HUES48 (cell line): ENCODE measurements at regions not wholly inside any gene's neighbourhood (a gene's known extent, or its start where the extent isn't known, plus 50 kb on each side); places are given as distances from the start of the nearest gene placed in this dataset.
"Not testable (repeated sequence)": the region's sequence is repeated elsewhere in the genome, so short reads cannot be mapped to it uniquely, and the experiment has no call there.

Experiments
- H3K27ac ChIP-seq: one replicate; pipeline ENCODE4 v1.7.0; 2013; ENCODE audit warnings: low read depth, low read length, inconsistent platforms
- H3K27me3 ChIP-seq: 2 replicates; pipeline ENCODE4 v1.6.1; 2013; ENCODE audit warnings: mild to moderate bottlenecking, low read length; ENCODE audit not compliant: control insufficient read depth, insufficient read depth
- H3K36me3 ChIP-seq: 2 replicates; pipeline ENCODE4 v1.6.1; 2013; ENCODE audit warnings: low read length; ENCODE audit not compliant: control insufficient read depth, insufficient read depth
- H3K4me1 ChIP-seq: 2 replicates; pipeline ENCODE4 v1.6.1; 2013; ENCODE audit warnings: mild to moderate bottlenecking, low read length; ENCODE audit not compliant: control insufficient read depth, insufficient read depth
- H3K4me3 ChIP-seq: 2 replicates; pipeline ENCODE4 v1.5.1; 2013; ENCODE audit warnings: mild to moderate bottlenecking, low read depth, low read length
- H3K9ac ChIP-seq: 2 replicates; pipeline ENCODE4 v1.6.1; 2013; ENCODE audit warnings: mild to moderate bottlenecking, low read depth, low read length, moderate library complexity
- H3K9me3 ChIP-seq: 2 replicates; pipeline ENCODE4 v1.6.1; 2013; ENCODE audit warnings: low read length; ENCODE audit not compliant: control insufficient read depth, insufficient read depth

GRCh38 chr1:30660241-30660640 is 63.1 kb downstream of the MATN1 start:
- H3K36me3 ChIP-seq, result no peaks in the 10 kb centered on the region
- H3K4me3 ChIP-seq, result no peak overlapping the region
- H3K4me1 ChIP-seq, result peaks cover 5% of the 10 kb centered on the region; the same call in 1 of the 2 replicates
- H3K9me3 ChIP-seq, result no peaks in the 10 kb centered on the region
- no peak overlapping the region for H3K27ac ChIP-seq
- H3K9ac ChIP-seq, result no peak overlapping the region
- H3K27me3 ChIP-seq, result no peaks in the 10 kb centered on the region

- no peak overlapping the region for H3K27ac ChIP-seq
- H3K27me3 ChIP-seq, result no peaks in the 10 kb centered on the region
- H3K4me3 ChIP-seq, result no peak overlapping the region
- no peaks in the 10 kb centered on the region for H3K36me3 ChIP-seq
- H3K4me1 ChIP-seq, result peaks cover 5% of the 10 kb centered on the region; the same call in 1 of the 2 replicates
- no peaks in the 10 kb centered on the region for H3K9me3 ChIP-seq
- no peak overlapping the region for H3K9ac ChIP-seq
Measured at GRCh38 chr1:30659702-30660101, 63.7 kb downstream of the MATN1 start.

GRCh38 chr1:30658375-30658774 is 65.0 kb downstream of the MATN1 start:
- not testable (repeated sequence) for H3K4me1 ChIP-seq, H3K9ac ChIP-seq

GRCh38 chr1:30658014-30658336 is 65.4 kb downstream of the MATN1 start:
- no peak overlapping the region for H3K9ac ChIP-seq
- H3K27ac ChIP-seq, result no peak overlapping the region
- no peaks in the 10 kb centered on the region for H3K27me3 ChIP-seq
- no peaks in the 10 kb centered on the region for H3K9me3 ChIP-seq
- H3K36me3 ChIP-seq, result no peaks in the 10 kb centered on the region
- peaks cover 5% of the 10 kb centered on the region; the same call in 1 of the 2 replicates for H3K4me1 ChIP-seq
- no peak overlapping the region for H3K4me3 ChIP-seq

More at GRCh38 chr1:30658375-30658774, 65.0 kb downstream of the MATN1 start:
- H3K4me3 ChIP-seq, H3K9me3 ChIP-seq, H3K27ac ChIP-seq, H3K27me3 ChIP-seq, H3K36me3 ChIP-seq: not testable (repeated sequence)

- no peak overlapping the region for H3K27ac ChIP-seq
- no peaks in the 10 kb centered on the region for H3K27me3 ChIP-seq
- H3K9ac ChIP-seq, result no peak overlapping the region
- H3K4me1 ChIP-seq, result peaks cover 3% of the 10 kb centered on the region; the same call in 1 of the 2 replicates
- no peaks in the 10 kb centered on the region for H3K9me3 ChIP-seq
- no peaks in the 10 kb centered on the region for H3K36me3 ChIP-seq
- no peak overlapping the region for H3K4me3 ChIP-seq
Measured at GRCh38 chr1:30657131-30658013, 66.0 kb downstream of the MATN1 start.

GRCh38 chr1:30656171-30656940 is 67.0 kb downstream of the MATN1 start:
- H3K9me3 ChIP-seq, result no peaks in the 10 kb centered on the region
- peaks cover 7% of the 10 kb centered on the region; the same call in 1 of the 2 replicates for H3K4me1 ChIP-seq
- no peak overlapping the region for H3K4me3 ChIP-seq
- no peak overlapping the region for H3K9ac ChIP-seq
- H3K27ac ChIP-seq, result no peak overlapping the region
- H3K27me3 ChIP-seq, result no peaks in the 10 kb centered on the region
- no peaks in the 10 kb centered on the region for H3K36me3 ChIP-seq

GRCh38 chr1:30655672-30656071 is 67.7 kb downstream of the MATN1 start:
- H3K36me3 ChIP-seq, result no peaks in the 10 kb centered on the region
- no peak overlapping the region for H3K27ac ChIP-seq
- peaks cover 7% of the 10 kb centered on the region; the same call in 1 of the 2 replicates for H3K4me1 ChIP-seq
- no peaks in the 10 kb centered on the region for H3K9me3 ChIP-seq
- H3K9ac ChIP-seq, result no peak overlapping the region
- no peaks in the 10 kb centered on the region for H3K27me3 ChIP-seq
- H3K4me3 ChIP-seq, result no peak overlapping the region

GRCh38 chr1:30654188-30654587 is 69.2 kb downstream of the MATN1 start:
- Histone ChIP-seq H3K4me1 (peaks cover 7% of the 10 kb centered on the region; the same call in 1 of the 2 replicates), H3K27ac (no peak overlapping the region), H3K36me3 (no peaks in the 10 kb centered on the region), H3K9me3 (no peaks in the 10 kb centered on the region), H3K27me3 (no peaks in the 10 kb centered on the region), H3K9ac (no peak overlapping the region), H3K4me3 (no peak overlapping the region)

- no peaks in the 10 kb centered on the region for H3K36me3 ChIP-seq
- H3K4me3 ChIP-seq, result no peak overlapping the region
- no peak overlapping the region for H3K27ac ChIP-seq
- peaks cover 7% of the 10 kb centered on the region; the same call in 1 of the 2 replicates for H3K4me1 ChIP-seq
- H3K9ac ChIP-seq, result no peak overlapping the region
- H3K9me3 ChIP-seq, result no peaks in the 10 kb centered on the region
- no peaks in the 10 kb centered on the region for H3K27me3 ChIP-seq
Measured at GRCh38 chr1:30652152-30652841, 71.1 kb downstream of the MATN1 start.

GRCh38 chr1:30651395-30651794 is 72.0 kb downstream of the MATN1 start:
- not testable (repeated sequence) for H3K27ac ChIP-seq, H3K9ac ChIP-seq, H3K4me1 ChIP-seq, H3K27me3 ChIP-seq, H3K9me3 ChIP-seq, H3K4me3 ChIP-seq, H3K36me3 ChIP-seq
